ENCODE measurements at regions not wholly inside any gene's neighbourhood (a gene's known extent, or its start where the extent isn't known, plus 50 kb on each side); places are given as distances from the start of the nearest gene placed in this dataset.

DNA sequence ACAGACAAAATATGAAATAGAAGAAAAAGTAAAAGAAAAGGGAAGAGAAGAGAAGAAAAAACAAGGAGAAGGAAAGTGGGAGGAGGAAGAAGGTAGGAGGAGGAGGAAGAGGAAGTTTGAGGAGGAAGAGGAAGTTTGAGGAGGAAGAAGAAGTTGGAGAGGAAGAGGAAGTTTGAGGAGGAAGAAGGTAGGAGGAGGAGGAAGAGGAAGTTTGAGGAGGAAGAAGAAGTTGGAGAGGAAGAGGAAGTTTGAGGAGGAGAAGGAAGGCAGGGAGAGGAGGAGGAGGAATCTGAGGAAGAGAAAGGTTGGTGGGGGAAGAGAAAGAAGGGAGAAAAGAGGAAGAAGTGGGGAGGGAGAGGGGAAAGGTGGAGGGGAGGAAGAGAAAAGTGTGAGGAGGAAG is 169.2 kb upstream of the RORA start:
- no peak for TF ChIP-seq POLR2A (IDR thresholded peaks at IDR 0.05)
- TF ChIP-seq, protein P1, sequence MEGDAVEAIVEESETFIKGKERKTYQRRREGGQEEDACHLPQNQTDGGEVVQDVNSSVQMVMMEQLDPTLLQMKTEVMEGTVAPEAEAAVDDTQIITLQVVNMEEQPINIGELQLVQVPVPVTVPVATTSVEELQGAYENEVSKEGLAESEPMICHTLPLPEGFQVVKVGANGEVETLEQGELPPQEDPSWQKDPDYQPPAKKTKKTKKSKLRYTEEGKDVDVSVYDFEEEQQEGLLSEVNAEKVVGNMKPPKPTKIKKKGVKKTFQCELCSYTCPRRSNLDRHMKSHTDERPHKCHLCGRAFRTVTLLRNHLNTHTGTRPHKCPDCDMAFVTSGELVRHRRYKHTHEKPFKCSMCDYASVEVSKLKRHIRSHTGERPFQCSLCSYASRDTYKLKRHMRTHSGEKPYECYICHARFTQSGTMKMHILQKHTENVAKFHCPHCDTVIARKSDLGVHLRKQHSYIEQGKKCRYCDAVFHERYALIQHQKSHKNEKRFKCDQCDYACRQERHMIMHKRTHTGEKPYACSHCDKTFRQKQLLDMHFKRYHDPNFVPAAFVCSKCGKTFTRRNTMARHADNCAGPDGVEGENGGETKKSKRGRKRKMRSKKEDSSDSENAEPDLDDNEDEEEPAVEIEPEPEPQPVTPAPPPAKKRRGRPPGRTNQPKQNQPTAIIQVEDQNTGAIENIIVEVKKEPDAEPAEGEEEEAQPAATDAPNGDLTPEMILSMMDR (IDR thresholded peaks at IDR 0.05), result no peak
- no peak overlapping the region for H3K27ac ChIP-seq
- H3K27me3 ChIP-seq, result no peaks in the 10 kb centered on the region
- intact Hi-C loops (cut with DNase I), result no loop called here
- no peak overlapping the region for H3K4me3 ChIP-seq (replicated peaks in 1 of 3)
- H3K36me3 ChIP-seq, result no peaks in the 10 kb centered on the region
- DNase-seq, result no peak
- H3K9me3 ChIP-seq, result no peaks in the 10 kb centered on the region
- peaks cover 0 to 2% of the 10 kb centered on the region in 2 donors for H3K4me1 ChIP-seq

DNA sequence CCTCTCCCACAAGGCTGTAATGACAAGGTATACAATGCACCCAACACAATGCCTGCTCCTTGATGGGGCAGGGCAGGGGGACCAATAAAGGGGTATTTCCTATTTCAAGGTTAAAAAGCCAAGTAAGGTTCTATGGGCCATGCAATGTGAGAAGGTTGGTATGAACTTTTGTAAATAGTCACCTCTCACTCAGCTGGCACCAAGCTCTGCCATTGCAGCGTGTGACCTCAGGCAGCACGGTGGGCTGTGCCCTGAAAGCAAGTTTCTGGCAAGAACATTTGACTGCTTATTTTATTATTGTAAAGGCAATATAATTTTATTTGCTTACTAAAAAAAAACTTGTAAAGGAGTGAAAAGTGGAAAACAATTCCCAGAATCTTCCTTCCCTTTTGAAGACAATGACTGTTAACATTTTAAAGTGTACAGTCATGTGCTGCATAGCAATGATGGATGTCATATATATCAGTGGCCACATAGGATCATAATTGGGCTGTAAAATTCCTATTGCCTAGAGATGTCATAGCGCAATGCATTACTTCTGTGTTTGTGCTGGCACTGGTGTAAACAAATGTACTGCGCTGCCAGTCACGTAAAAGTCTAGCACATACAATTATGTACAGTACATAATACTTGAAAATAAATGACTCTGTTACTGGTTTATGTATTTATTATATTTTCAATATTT is 167.3 kb upstream of the RORA start:
- no peak overlapping the region for H3K4me3 ChIP-seq (replicated peaks in 1 of 3)
- peaks cover 0 to 2% of the 10 kb centered on the region in 2 donors for H3K4me1 ChIP-seq
- no peak for TF ChIP-seq POLR2A (IDR thresholded peaks at IDR 0.05)
- TF ChIP-seq, protein P1 (IDR thresholded peaks at IDR 0.05), result no peak
- H3K36me3 ChIP-seq, result no peaks in the 10 kb centered on the region
- intact Hi-C loops (cut with DNase I), result no loop called here
- no peak overlapping the region for H3K27ac ChIP-seq
- no peaks in the 10 kb centered on the region for H3K9me3 ChIP-seq
- H3K27me3 ChIP-seq, result no peaks in the 10 kb centered on the region
- no peak for DNase-seq
- WGBS, 2 donors, result 94% methylated on average over 5 of the region's 5 CpGs

DNA sequence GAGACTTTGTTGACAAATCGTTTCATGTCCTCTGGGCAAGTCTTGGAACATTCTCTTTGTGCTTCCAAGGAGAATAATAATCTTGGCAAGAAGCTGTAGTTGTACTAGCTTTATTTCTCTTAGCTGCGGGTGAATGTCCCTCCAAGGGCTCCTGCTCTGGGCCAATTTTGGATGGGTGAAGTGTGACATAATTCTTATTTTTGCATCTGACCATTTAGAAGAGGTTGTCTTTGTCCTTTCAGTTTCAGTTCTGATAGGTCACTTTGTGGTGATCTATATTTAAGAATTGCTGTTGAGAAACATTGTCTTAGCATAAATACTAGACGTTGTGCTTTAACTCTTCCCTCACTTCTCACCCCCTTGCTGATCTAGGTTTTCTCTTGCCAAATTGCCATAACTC is 164.8 kb upstream of the RORA start:
- H3K4me3 ChIP-seq (replicated peaks in 1 of 3), result no peak overlapping the region
- intact Hi-C loops (cut with DNase I), result no loop called here

DNA sequence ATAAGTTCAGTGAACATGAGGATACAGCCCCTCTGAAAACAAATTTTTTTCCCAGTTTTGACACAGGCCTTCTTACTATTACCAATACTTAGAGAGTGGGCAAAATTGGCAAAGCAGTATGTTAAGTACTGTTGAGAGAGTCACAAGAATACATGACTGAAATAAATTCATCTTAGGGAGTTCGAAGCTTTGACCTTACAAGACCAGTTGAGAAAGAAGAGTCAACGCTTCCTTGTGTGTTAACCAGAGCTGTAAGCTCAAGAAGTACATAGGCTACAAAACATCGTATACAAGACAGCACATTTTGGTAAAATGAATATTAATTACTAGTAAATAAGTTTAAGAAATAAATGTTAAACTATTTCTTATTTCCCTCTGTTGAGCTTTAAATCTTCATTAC is 164.4 kb upstream of the RORA start:
- Histone ChIP-seq H3K27ac (peak overlapping the region in 1 of 3 donors; percentile 59), H3K36me3 (no peaks in the 10 kb centered on the region), H3K9me3 (no peaks in the 10 kb centered on the region), H3K27me3 (no peaks in the 10 kb centered on the region), H3K4me3 (replicated peaks in 1 of 3) (no peak overlapping the region), H3K4me1 (peaks cover 0 to 2% of the 10 kb centered on the region in 2 donors)
- no peak for DNase-seq
- 70 to 80% methylated on average over 3 of the region's 3 CpGs for WGBS, 2 donors
- intact Hi-C loops (cut with DNase I), result no loop called here
- TF ChIP-seq, protein P1 (IDR thresholded peaks at IDR 0.05), result no peak
- TF ChIP-seq POLR2A (IDR thresholded peaks at IDR 0.05), result no peak

More for the DNA sequence above, 164.8 kb upstream of the RORA start:
- 21 to 27% methylated on average over 3 of the region's 3 CpGs for WGBS, 2 donors
- Histone ChIP-seq H3K4me1 (peaks cover 0 to 2% of the 10 kb centered on the region in 2 donors), H3K9me3 (no peaks in the 10 kb centered on the region), H3K27me3 (no peaks in the 10 kb centered on the region), H3K36me3 (no peaks in the 10 kb centered on the region), H3K27ac (peak overlapping the region in 2 of 3 donors; percentile 5 to 55)
- TF ChIP-seq POLR2A (IDR thresholded peaks at IDR 0.05), result no peak
- TF ChIP-seq, protein P1 (IDR thresholded peaks at IDR 0.05), result no peak
- DNase-seq, result peak; percentile 38 to 60

DNA sequence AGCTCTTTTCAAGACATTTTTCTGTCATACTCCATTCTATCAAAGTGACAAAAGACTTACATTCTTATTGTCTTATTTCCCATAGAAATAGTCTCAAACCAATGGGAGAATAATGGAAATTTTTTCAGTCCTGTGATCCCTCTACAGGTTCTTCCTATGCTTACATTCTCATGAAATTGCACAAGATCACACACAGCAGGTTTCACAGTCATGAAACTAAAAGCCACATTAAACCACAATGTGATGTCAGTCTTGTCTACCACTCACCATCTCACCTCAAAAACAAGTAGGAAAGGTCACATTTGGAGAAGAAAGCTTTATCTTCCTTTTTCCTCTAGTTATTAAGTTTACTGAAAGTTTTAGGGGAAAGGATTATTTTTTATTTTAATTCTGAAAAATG is 161.0 kb upstream of the RORA start:
- Histone ChIP-seq H3K27ac (no peak overlapping the region), H3K36me3 (no peaks in the 10 kb centered on the region), H3K27me3 (no peaks in the 10 kb centered on the region), H3K4me1 (peaks cover 0 to 2% of the 10 kb centered on the region in 2 donors), H3K9me3 (no peaks in the 10 kb centered on the region), H3K4me3 (replicated peaks in 1 of 3) (no peak overlapping the region)
- TF ChIP-seq, protein P1 (IDR thresholded peaks at IDR 0.05), result no peak
- no peak for TF ChIP-seq POLR2A (IDR thresholded peaks at IDR 0.05)
- no peak for DNase-seq
- intact Hi-C loops (cut with DNase I), result no loop called here
